PC-3 (cell line): ENCODE measurements at regions not wholly inside any gene's neighbourhood (a gene's known extent, or its start where the extent isn't known, plus 50 kb on each side); places are given as distances from the start of the nearest gene placed in this dataset.
"Not testable (repeated sequence)": the region's sequence is repeated elsewhere in the genome, so short reads cannot be mapped to it uniquely, and the experiment has no call there.

Source experiments
- ATAC-seq: fragments of 200-7000 bp; cut with Tn5 transposase; 2 replicates; pipeline ENCODE4 v1.9.1; 2020; ENCODE audit warnings: mild to moderate bottlenecking, moderate library complexity
- BruUV-seq: library from RNA; stranded (reverse); fragments of 400-500 nt; replicated peaks from 2 replicates; lab custom pipeline; 2021; lab: Mats Ljungman, UMichigan
- CTCF ChIA-PET: fragments of 300-600 bp; sonication (Branson Sonifier 250); formaldehyde crosslinking; loops from one replicate; lab custom pipeline; 2022; ENCODE audit warnings: antibody characterized with exemption; lab: Charles Lee
- POLR2A ChIA-PET: fragments of 300-600 bp; sonication (Branson Sonifier 250); formaldehyde crosslinking; loops from one replicate; lab custom pipeline; 2022; ENCODE audit warnings: antibody characterized with exemption; ENCODE audit not compliant: unreplicated experiment; lab: Charles Lee
- DNase-seq: peaks from one replicate; pipeline ENCODE4 v3.0.0-alpha.2; 2015
- H2AFZ ChIP-seq: fragments of 300-600 bp; sonication (generic); 2 replicates; pipeline ENCODE4 v1.6.0; 2016; ENCODE audit warnings: antibody characterized with exemption, low read length
- H3F3A ChIP-seq: fragments of 300-600 bp; sonication (generic); one replicate; pipeline ENCODE4 v1.6.0; 2017; ENCODE audit warnings: antibody characterized with exemption, low read length, control low read depth, mild to moderate bottlenecking; ENCODE audit not compliant: unreplicated experiment
- H3K27ac ChIP-seq: fragments of 300-600 bp; sonication (generic); 2 replicates; pipeline ENCODE4 v1.5.1; 2016; ENCODE audit warnings: mild to moderate bottlenecking, low read length
- H3K27me3 ChIP-seq: fragments of 300-600 bp; sonication (generic); 2 replicates; pipeline ENCODE4 v1.6.1; 2016; ENCODE audit warnings: low read length, mixed read lengths
- H3K36me3 ChIP-seq: fragments of 300-600 bp; sonication (generic); 2 replicates; pipeline ENCODE4 v1.6.1; 2016; ENCODE audit warnings: low read depth, mixed run types, low read length, mixed read lengths
- H3K4me1 ChIP-seq: fragments of 300-600 bp; sonication (generic); 2 replicates; pipeline ENCODE4 v1.5.1; 2016; ENCODE audit warnings: low read length; ENCODE audit not compliant: insufficient read depth
- H3K4me2 ChIP-seq: fragments of 300-600 bp; sonication (generic); 2 replicates; pipeline ENCODE4 v1.6.0; 2016; ENCODE audit warnings: low read length
- H3K4me3 ChIP-seq: fragments of 300-600 bp; sonication (generic); 2 replicates; pipeline ENCODE4 v1.5.1; 2016; ENCODE audit warnings: mild to moderate bottlenecking, low read length, mixed read lengths
- H3K79me2 ChIP-seq: fragments of 300-600 bp; sonication (generic); 2 replicates; pipeline ENCODE4 v1.6.1; 2017; ENCODE audit warnings: low read length, mixed read lengths
- H3K9ac ChIP-seq: fragments of 300-600 bp; sonication (generic); 2 replicates; pipeline ENCODE4 v1.6.0; 2016; ENCODE audit warnings: mild to moderate bottlenecking, low read length
- H3K9me2 ChIP-seq: fragments of 300-600 bp; sonication (generic); replicated peaks from 2 replicates; pipeline ENCODE4 v1.6.1; 2016; ENCODE audit warnings: mixed run types, low read length, mixed read lengths
- H3K9me3 ChIP-seq: fragments of 300-600 bp; sonication (generic); 2 replicates; pipeline ENCODE4 v1.6.1; 2016; ENCODE audit warnings: low read length, mixed read lengths
- H4K20me1 ChIP-seq: fragments of 300-600 bp; sonication (generic); 2 replicates; pipeline ENCODE4 v1.6.1; 2016; ENCODE audit warnings: low read length, mixed read lengths
- CTCF ChIP-seq: fragments of 300-600 bp; sonication (generic); conservative IDR thresholded peaks from 2 replicates; pipeline ENCODE4 v1.5.1; 2017; ENCODE audit warnings: antibody characterized with exemption, low read depth, mild to moderate bottlenecking, low read length
- EZH2 ChIP-seq: fragments of 300-600 bp; sonication (generic); IDR thresholded peaks from one replicate; pipeline ENCODE4 v1.6.1; 2017; ENCODE audit warnings: antibody characterized with exemption, mild to moderate bottlenecking, low read length; ENCODE audit not compliant: unreplicated experiment
- EZH2phosphoT487 ChIP-seq: fragments of 300-600 bp; sonication (generic); IDR thresholded peaks from 2 replicates; pipeline ENCODE4 v1.6.1; 2018; ENCODE audit warnings: mild to moderate bottlenecking, antibody characterized with exemption, low read length, borderline replicate concordance
- intact Hi-C: fragments of 100-400 bp; cut with micrococcal nuclease; formaldehyde crosslinking; loops from 2 replicates; pipeline ENCODE4 v1.9.0; 2023

- intact Hi-C loops, result loop anchor here (1.0 kb wide), 1 partner anchor 12 kb away; no protein-coding TSS in a partner anchor
- Histone ChIP-seq H3K4me1 (peaks cover 50% of the 10 kb centered on the region), H3K27me3 (no peaks in the 10 kb centered on the region), H3K79me2 (no peaks in the 10 kb centered on the region), H3K9me3 (no peaks in the 10 kb centered on the region), H3K9ac (peak overlapping the region; percentile 70), H3K36me3 (no peaks in the 10 kb centered on the region), H3K4me2 (peak overlapping the region; percentile 60), H3K27ac (peak overlapping the region; percentile 94), H3F3A (no peaks in the 10 kb centered on the region), H3K4me3 (no peak overlapping the region), H4K20me1 (no peaks in the 10 kb centered on the region), H3K9me2 (no peaks in the 10 kb centered on the region), H2AFZ (no peak overlapping the region)
- ATAC-seq (peak; percentile 89), DNase-seq (peak; percentile 93)
- no TSS peak for BruUV-seq
- no peak for TF ChIP-seq EZH2
- no peak for TF ChIP-seq CTCF
- no peak for TF ChIP-seq EZH2phosphoT487
- ChIA-PET POLR2A (interaction anchor here (0.6 to 0.7 kb wide), 3 partner anchors 149 to 305 kb away, joined by 4 to 5 read pairs (median 4); no protein-coding TSS in a partner anchor), CTCF (interaction anchor here (0.6 to 1.0 kb wide), 6 partner anchors 9 to 1546 kb away, joined by 3 to 6 read pairs (median 4); no protein-coding TSS in a partner anchor)
These were observed 241.0 kb upstream of the PRSS1 start for GRCh38 chr7:142508251-142508650.

GRCh38 chr7:142507799-142508198 lies 241.5 kb upstream of the PRSS1 start:
- TSS peak; percentile 72 for BruUV-seq
- no peaks in the 10 kb centered on the region for H3F3A ChIP-seq
- peak overlapping the region; percentile 94 for H3K27ac ChIP-seq
- TF ChIP-seq EZH2phosphoT487 (no peak), EZH2 (no peak), CTCF (no peak)
- no peaks in the 10 kb centered on the region for H3K9me2 ChIP-seq
- ATAC-seq, result no peak; the same call in 1 of the 2 replicates
- no peak overlapping the region for H3K4me3 ChIP-seq
- no peaks in the 10 kb centered on the region for H3K36me3 ChIP-seq
- H3K27me3 ChIP-seq, result no peaks in the 10 kb centered on the region
- peak overlapping the region; percentile 70 for H3K9ac ChIP-seq
- peak overlapping the region; percentile 60 for H3K4me2 ChIP-seq
- ChIA-PET POLR2A (interaction anchor here (0.6 to 0.7 kb wide), 3 partner anchors 148 to 306 kb away, joined by 4 to 5 read pairs (median 4); no protein-coding TSS in a partner anchor), CTCF (interaction anchor here (0.6 to 1.0 kb wide), 6 partner anchors 8 to 1546 kb away, joined by 3 to 6 read pairs (median 4); no protein-coding TSS in a partner anchor)
- H2AFZ ChIP-seq, result no peak overlapping the region
- intact Hi-C loops, result loop anchor here (1.0 kb wide), 1 partner anchor 11 kb away; no protein-coding TSS in a partner anchor
- H4K20me1 ChIP-seq, result no peaks in the 10 kb centered on the region
- no peak for DNase-seq
- H3K4me1 ChIP-seq, result peaks cover 50% of the 10 kb centered on the region
- H3K9me3 ChIP-seq, result no peaks in the 10 kb centered on the region
- no peaks in the 10 kb centered on the region for H3K79me2 ChIP-seq

- H3K9me2 ChIP-seq, DNase-seq, ATAC-seq, H3K36me3 ChIP-seq, H3K9ac ChIP-seq, CTCF ChIA-PET, H3K79me2 ChIP-seq, H2AFZ ChIP-seq, H3K4me3 ChIP-seq, H4K20me1 ChIP-seq, H3F3A ChIP-seq, H3K9me3 ChIP-seq, intact Hi-C loops, H3K27me3 ChIP-seq, POLR2A ChIA-PET, BruUV-seq: not testable (repeated sequence)
- H3K4me2 ChIP-seq, result peak overlapping the region; percentile 60; the same call in 1 of the 2 replicates
- peaks cover 44% of the 10 kb centered on the region for H3K4me1 ChIP-seq
- H3K27ac ChIP-seq, result peak overlapping the region; percentile 94
These were observed 242.2 kb upstream of the PRSS1 start for GRCh38 chr7:142507066-142507465.
